Large intestine (tissue), 3 donors: ENCODE measurements at regions not wholly inside any gene's neighbourhood (a gene's known extent, or its start where the extent isn't known, plus 50 kb on each side); places are given as distances from the start of the nearest gene placed in this dataset.

Experiments
- DNase-seq, 2 donors: peaks; one replicate each; pipeline versions ENCODE4 v3.0.0 to v3.0.0-alpha.2; 2013
- H3K27ac ChIP-seq: one replicate; pipeline ENCODE4 v1.5.1; 2013; ENCODE audit warnings: low read length
- H3K27me3 ChIP-seq: 2 replicates; pipeline ENCODE4 v1.6.1; 2013; ENCODE audit warnings: low read length; ENCODE audit not compliant: control insufficient read depth, insufficient read depth
- H3K36me3 ChIP-seq: 2 replicates; pipeline ENCODE4 v1.6.1; 2013; ENCODE audit warnings: low read length; ENCODE audit not compliant: control insufficient read depth, insufficient read depth
- H3K4me1 ChIP-seq: one replicate; pipeline ENCODE4 v1.6.1; 2013; ENCODE audit warnings: low read length; ENCODE audit not compliant: control insufficient read depth, insufficient read depth
- H3K4me3 ChIP-seq: one replicate; pipeline ENCODE4 v1.5.1; 2013; ENCODE audit warnings: low read length
- H3K9me3 ChIP-seq: one replicate; pipeline ENCODE4 v1.6.1; 2013; ENCODE audit warnings: mild to moderate bottlenecking, low read depth, low read length, moderate library complexity; ENCODE audit not compliant: control insufficient read depth
- WGBS: methylation state at CpG from one replicate; pipeline ENCODE4 v1.1.5; 2013; ENCODE audit warnings: low lambda C conversion rate; ENCODE audit not compliant: insufficient coverage; 5-methylcytosine and 5-hydroxymethylcytosine counted together

DNA sequence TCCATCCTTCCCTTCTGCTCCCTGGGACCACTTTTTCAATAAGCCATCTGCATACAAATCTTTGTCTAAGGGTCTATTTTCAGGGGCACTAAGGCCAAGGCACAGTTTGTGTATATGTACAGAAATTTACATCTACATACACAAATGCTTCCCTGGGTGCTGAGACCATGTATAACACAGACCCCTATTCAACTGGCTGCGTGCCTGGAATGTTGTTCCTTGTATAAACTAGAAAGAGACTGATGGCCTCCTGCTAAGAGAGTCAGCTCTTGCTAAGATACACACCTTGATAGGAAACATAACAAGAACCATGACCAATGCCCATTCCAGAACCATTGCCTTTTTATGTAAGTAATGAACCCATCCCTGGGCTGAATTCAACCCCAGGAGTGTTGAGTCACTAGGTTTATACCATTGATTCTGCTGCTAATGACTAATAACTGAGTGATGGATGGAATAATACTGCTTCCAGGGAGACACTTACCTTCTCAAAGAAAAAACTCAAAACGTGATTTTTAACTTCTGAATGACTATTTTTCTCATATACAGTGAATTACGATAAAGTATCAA is 290.7 kb downstream of the FGFR2 start:
- DNase-seq, result no peak
- H3K9me3 ChIP-seq, result no peaks in the 10 kb centered on the region
- H3K27ac ChIP-seq, result no peak overlapping the region
- 57% methylated on average over 1 of the region's 3 CpGs for WGBS
- no peaks in the 10 kb centered on the region for H3K4me1 ChIP-seq
- H3K4me3 ChIP-seq, result no peak overlapping the region
- H3K27me3 ChIP-seq, result no peaks in the 10 kb centered on the region
- H3K36me3 ChIP-seq, result no peaks in the 10 kb centered on the region

DNA sequence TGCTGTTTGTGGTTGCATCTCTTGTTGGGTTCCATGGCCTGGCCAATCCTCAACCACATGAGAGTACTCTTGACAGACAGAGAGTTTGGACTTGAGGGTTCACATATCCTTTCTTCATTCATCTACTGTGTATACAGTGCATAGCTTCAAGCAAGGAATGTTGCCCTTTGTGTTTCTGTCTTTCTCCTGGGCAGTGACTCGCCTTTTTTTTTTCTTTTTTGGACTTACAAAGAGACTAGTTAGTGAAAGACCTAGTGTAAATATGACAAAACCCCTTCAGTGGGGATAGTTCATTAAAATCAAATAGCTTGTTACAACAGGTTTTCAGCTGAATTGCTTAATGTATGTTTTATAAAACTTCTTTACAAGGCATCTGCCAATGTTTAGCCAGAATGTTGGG is 290.2 kb downstream of the FGFR2 start:
- Histone ChIP-seq H3K36me3 (no peaks in the 10 kb centered on the region), H3K27ac (no peak overlapping the region), H3K4me1 (no peaks in the 10 kb centered on the region), H3K4me3 (no peak overlapping the region), H3K9me3 (no peaks in the 10 kb centered on the region), H3K27me3 (no peaks in the 10 kb centered on the region)
- DNase-seq, result no peak
- no CpG with 5 or more reads among the region's 1 CpG for WGBS

DNA sequence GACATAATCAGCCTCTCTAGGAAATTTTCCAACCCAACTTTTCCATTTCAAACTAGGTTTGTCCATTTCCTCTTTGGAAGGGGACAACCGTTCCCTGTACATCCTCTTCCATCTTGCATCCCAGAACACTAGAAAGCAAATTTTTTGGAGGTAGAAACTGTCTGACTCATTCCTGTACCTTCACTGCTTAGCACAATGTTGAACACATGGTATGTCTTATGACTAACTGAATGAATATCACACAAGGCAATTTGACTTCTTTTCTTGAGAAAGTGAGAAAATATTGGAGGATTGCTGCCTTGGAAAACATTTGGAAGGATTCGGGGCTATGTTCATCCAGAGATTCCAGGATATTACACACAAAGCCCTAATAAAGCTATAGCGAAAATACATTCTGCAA is 289.1 kb downstream of the FGFR2 start:
- DNase-seq, result no peak
- no peaks in the 10 kb centered on the region for H3K36me3 ChIP-seq
- no peaks in the 10 kb centered on the region for H3K9me3 ChIP-seq
- no peaks in the 10 kb centered on the region for H3K27me3 ChIP-seq
- H3K27ac ChIP-seq, result no peak overlapping the region
- H3K4me3 ChIP-seq, result no peak overlapping the region
- H3K4me1 ChIP-seq, result no peaks in the 10 kb centered on the region
- 100% methylated on average over 1 of the region's 3 CpGs for WGBS

DNA sequence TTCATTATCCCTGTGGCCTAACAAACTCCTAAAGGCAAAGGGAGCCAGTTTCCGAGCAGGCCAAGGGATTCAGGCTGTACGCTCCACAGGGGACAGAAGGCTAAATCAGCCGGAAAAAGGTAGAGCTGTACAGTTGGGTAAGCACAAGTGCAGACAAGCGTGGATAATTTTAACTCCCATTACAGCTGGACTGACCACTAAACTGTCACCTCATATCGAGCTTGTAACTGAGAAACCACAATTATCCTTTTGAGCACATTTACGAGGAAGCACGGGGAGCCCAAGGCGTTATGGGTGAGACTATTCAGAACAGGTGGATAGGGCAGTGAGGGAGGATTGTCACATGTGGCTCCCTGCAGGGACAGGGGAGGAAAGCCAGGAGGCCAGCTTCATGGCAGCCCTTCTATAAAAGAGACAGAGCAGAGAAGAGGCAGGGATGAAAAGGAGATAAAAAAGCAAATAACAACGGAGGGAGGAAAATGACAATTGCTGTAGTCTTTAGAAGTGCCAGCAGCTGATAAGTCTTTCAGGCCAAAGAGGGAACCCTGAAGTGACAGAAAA is 288.0 kb downstream of the FGFR2 start:
- DNase-seq, result no peak
- Histone ChIP-seq H3K4me1 (no peaks in the 10 kb centered on the region), H3K27me3 (no peaks in the 10 kb centered on the region), H3K9me3 (no peaks in the 10 kb centered on the region), H3K4me3 (no peak overlapping the region), H3K36me3 (no peaks in the 10 kb centered on the region), H3K27ac (no peak overlapping the region)
- WGBS, result 0% methylated on average over 1 of the region's 9 CpGs

DNA sequence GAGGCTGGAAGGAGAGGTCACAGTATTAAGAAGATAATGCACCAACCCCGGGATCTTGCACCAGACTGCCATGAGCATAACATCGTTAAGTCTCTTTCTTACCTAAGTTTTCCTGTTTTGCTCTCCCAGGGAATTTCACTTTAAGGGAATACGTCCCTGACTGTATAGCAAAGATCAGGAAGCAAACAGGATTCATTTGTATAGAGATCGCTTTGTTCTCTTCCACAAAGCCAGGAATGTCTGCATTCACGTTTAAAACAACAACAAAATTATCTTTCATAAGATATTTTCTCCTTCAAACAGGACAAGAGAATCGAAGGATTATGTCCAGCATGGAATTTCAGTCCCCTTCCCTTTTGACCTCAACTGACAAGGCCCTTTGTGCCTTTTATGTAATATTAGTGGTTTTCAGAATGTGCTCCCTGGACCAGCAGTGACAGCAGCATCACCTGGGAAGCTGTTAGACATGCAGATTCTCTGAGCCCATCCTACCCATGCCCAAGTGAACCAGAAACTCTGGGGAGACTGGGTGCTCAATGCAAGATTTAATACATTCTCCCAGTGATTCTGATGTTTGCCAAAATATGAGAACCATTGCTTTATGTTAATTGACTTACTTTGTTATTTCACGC is 286.3 kb downstream of the FGFR2 start:
- WGBS, result 49% methylated on average over 3 of the region's 7 CpGs
- H3K36me3 ChIP-seq, result no peaks in the 10 kb centered on the region
- no peaks in the 10 kb centered on the region for H3K9me3 ChIP-seq
- no peak overlapping the region for H3K27ac ChIP-seq
- H3K4me1 ChIP-seq, result no peaks in the 10 kb centered on the region
- no peak for DNase-seq
- H3K27me3 ChIP-seq, result no peaks in the 10 kb centered on the region
- H3K4me3 ChIP-seq, result no peak overlapping the region

DNA sequence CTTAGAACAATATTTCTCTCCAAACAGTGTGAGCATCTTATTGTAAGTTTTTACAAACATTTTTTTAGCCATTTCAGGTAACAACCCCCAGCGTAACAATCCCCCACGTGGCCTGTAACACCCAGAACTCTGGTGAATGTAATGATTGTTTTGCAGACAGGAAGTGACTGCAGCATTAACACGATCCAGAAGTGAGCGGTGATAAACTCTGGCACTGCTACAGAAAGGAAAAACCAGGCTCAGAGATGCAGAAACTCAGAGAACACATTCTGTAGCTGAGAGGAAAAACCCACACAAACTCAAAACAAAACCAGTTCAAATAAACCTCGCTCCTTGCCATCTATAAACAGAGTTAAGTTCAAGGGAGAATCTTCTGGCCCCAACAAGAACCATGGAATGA is 285.7 kb downstream of the FGFR2 start:
- WGBS, result no CpG with 5 or more reads among the region's 5 CpGs
- Histone ChIP-seq H3K4me3 (no peak overlapping the region), H3K9me3 (no peaks in the 10 kb centered on the region), H3K4me1 (no peaks in the 10 kb centered on the region), H3K27ac (no peak overlapping the region), H3K36me3 (no peaks in the 10 kb centered on the region), H3K27me3 (no peaks in the 10 kb centered on the region)
- no peak for DNase-seq

DNA sequence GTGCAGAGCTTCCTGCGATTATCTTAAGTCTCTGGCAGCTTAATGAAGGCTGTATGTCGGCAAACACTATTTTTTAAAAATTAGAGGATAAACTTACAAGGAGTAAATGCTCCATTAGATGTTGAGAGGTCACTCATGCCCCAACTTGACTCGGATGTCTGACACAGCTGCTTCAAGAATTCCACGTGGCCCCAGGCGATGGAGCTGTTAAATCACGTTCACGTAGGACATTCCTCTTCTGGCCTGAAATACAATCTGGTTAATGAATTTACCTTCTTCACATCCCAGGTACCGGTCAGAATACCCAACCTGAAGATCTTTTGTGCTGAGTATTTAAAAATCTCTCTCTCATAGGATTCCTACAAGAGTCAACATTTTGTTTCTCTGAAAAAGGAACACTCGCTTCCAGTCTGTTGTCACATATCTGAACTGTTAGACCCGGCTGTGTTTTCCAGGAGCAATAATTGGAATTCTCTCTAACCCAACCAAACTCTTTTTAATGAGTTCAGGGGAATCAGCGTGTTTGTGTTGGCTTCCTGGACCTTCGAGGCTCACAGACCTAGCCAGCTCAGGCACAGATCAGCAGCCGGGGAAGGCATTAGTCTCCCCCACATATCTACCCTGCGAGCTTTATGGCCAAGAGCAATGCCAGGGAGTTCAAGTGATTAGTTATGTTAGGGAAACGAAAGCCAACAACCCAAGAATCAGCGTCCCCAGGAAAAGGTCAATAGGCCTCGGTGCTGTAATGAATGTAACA is 284.9 kb downstream of the FGFR2 start:
- WGBS, result 78% methylated on average over 6 of the region's 17 CpGs
- no peak overlapping the region for H3K27ac ChIP-seq
- no peak overlapping the region for H3K4me3 ChIP-seq
- no peaks in the 10 kb centered on the region for H3K27me3 ChIP-seq
- no peak for DNase-seq
- no peaks in the 10 kb centered on the region for H3K4me1 ChIP-seq
- H3K36me3 ChIP-seq, result no peaks in the 10 kb centered on the region
- H3K9me3 ChIP-seq, result no peaks in the 10 kb centered on the region

DNA sequence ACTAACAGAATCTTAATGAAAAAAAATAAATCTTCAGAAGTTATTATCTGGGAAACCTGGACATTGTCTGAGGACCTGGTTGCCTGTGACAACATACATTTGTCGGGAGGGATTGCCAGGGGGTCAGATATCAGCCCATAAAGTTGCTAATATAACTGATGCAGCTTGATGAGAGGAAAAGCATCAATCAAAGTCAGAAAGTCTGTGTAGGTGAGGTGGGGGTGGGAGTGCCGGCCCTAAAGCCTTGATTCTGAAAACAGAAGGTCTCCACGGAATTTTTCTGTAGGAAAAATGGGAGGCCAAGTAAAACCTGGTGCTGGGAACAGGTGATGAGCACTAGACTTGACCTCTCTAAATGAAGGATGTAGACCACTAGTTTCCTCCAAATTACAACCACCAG is 281.8 kb downstream of the FGFR2 start:
- Histone ChIP-seq H3K27ac (no peak overlapping the region), H3K4me1 (no peaks in the 10 kb centered on the region), H3K9me3 (peaks cover 7% of the 10 kb centered on the region), H3K4me3 (no peak overlapping the region), H3K36me3 (no peaks in the 10 kb centered on the region), H3K27me3 (no peaks in the 10 kb centered on the region)
- no peak for DNase-seq
- no CpG with 5 or more reads among the region's 3 CpGs for WGBS

DNA sequence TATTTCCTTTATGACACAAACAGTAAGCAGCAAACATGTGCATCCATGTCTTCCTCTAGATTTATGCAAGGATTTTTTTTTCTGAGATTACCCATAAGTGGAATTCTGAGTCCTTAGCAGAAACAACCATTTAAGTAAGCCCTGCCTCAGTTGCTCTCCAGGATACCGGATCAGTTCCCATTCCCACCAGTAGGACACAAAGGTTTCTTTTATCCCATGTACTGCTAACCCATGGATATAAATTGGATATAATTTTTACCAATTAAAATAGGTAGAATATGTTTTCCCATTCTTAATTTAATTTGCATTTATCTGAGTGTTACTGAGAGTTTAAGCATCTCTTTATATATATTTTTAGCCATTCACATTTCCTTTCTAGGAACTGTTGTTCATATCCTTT is 280.9 kb downstream of the FGFR2 start:
- no peak for DNase-seq
- Histone ChIP-seq H3K9me3 (peaks cover 7% of the 10 kb centered on the region), H3K27ac (no peak overlapping the region), H3K4me1 (no peaks in the 10 kb centered on the region), H3K27me3 (no peaks in the 10 kb centered on the region), H3K36me3 (no peaks in the 10 kb centered on the region), H3K4me3 (no peak overlapping the region)
- 83% methylated on average over 1 of the region's 1 CpG for WGBS

DNA sequence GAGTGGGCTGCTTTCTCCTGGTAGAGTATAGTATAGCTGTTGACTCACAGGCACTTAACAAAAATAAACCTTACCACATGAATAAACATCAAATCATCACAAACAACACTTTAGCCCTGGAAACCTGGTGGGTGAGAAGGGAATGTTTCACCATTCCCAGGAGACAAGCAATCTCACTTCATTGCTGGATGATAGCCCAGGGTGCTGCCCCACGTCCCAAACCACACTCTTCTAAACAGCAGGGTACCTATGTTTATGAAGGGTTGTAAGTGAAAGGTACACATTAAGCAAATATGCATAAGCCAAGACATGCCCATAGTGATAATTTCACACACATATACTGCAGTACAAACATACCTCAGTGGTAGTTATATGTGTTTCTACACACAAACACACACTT is 276.2 kb downstream of the FGFR2 start:
- no peaks in the 10 kb centered on the region for H3K36me3 ChIP-seq
- no CpG with 5 or more reads among the region's 1 CpG for WGBS
- no peaks in the 10 kb centered on the region for H3K27me3 ChIP-seq
- H3K27ac ChIP-seq, result no peak overlapping the region
- no peak overlapping the region for H3K4me3 ChIP-seq
- peaks cover 7% of the 10 kb centered on the region for H3K9me3 ChIP-seq
- H3K4me1 ChIP-seq, result peaks cover 16% of the 10 kb centered on the region
- no peak for DNase-seq
